B cell (primary cell): ENCODE measurements at regions not wholly inside any gene's neighbourhood (a gene's known extent, or its start where the extent isn't known, plus 50 kb on each side); places are given as distances from the start of the nearest gene placed in this dataset.

Experiments
- ATAC-seq: fragments of 200-7000 bp; cut with Tn5 transposase; one replicate; pipeline ENCODE4 v1.10.0; 2021; ENCODE audit warnings: low read depth, mild to moderate bottlenecking, moderate number of reproducible peaks, moderate library complexity
- CTCF ChIA-PET: fragments of 350-600 bp; sonication (Branson Sonifier 250); formaldehyde crosslinking; loops from one replicate; lab custom pipeline; 2021; ENCODE audit warnings: antibody characterized with exemption, inconsistent platforms; lab: Charles Lee
- POLR2A ChIA-PET: fragments of 350-600 bp; sonication (Branson Sonifier 250); formaldehyde crosslinking; loops from one replicate; lab custom pipeline; 2021; ENCODE audit warnings: antibody characterized with exemption; lab: Charles Lee
- DNase-seq: peaks from one replicate; pipeline ENCODE4 v3.0.0; 2013
- H2AFZ ChIP-seq: 2 replicates; pipeline ENCODE4 v1.6.1; 2012; ENCODE audit warnings: mild to moderate bottlenecking, low read depth, low read length; ENCODE audit not compliant: insufficient read depth, poor library complexity, severe bottlenecking
- H3K27ac ChIP-seq, 2 donors: 1 replicate in 1 of 2; 2 replicates in 1 of 2; pipeline ENCODE4 v1.5.1; 2012 to 2013; ENCODE audit warnings: low read length in 2 of 2, mild to moderate bottlenecking in 2 of 2, moderate library complexity in 1 of 2
- H3K27me3 ChIP-seq, 4 experiments: fragments of 200-600 bp in 1 of 4; sonication (generic) in 1 of 4; replicated peaks in 1 of 4; 1 replicate in 2 of 4; 2 replicates in 2 of 4; pipeline versions ENCODE4 v1.6.1 to v1.7.0; 2013 to 2016; ENCODE audit warnings: low read length in 3 of 4, mild to moderate bottlenecking in 2 of 4, mixed read lengths in 1 of 4, moderate library complexity in 1 of 4; ENCODE audit not compliant: insufficient read depth in 4 of 4, control insufficient read depth in 3 of 4; ENCODE audit errors: control extremely low read depth in 1 of 4
- H3K36me3 ChIP-seq, 2 experiments: replicated peaks in 1 of 2; 1 replicate in 1 of 2; 2 replicates in 1 of 2; pipeline versions ENCODE4 v1.6.1 to v1.7.1; 2013; ENCODE audit warnings: low read length in 1 of 2; ENCODE audit not compliant: insufficient read depth in 2 of 2, control insufficient read depth in 1 of 2; ENCODE audit errors: control extremely low read depth in 1 of 2, extremely low read depth in 1 of 2
- H3K4me1 ChIP-seq, 2 donors: fragments of 200-600 bp in 1 of 2; sonication (generic) in 1 of 2; 1 replicate in 1 of 2; 2 replicates in 1 of 2; pipeline versions ENCODE4 v1.5.1 to v1.6.1; 2013 to 2017; ENCODE audit warnings: low read length in 2 of 2; ENCODE audit not compliant: control insufficient read depth in 2 of 2, insufficient read depth in 2 of 2
- H3K4me2 ChIP-seq: replicated peaks from 2 replicates; pipeline ENCODE3; 2012; ENCODE audit warnings: mild to moderate bottlenecking, low read depth, low read length; ENCODE audit not compliant: poor library complexity, severe bottlenecking
- H3K4me3 ChIP-seq, 5 experiments: fragments of 200-600 bp in 1 of 5; sonication (generic) in 1 of 5; 1 replicate in 3 of 5; 2 replicates in 2 of 5; pipeline versions ENCODE4 v1.5.1 to v1.7.0; 2011 to 2016; ENCODE audit warnings: low read length in 4 of 5, mild to moderate bottlenecking in 4 of 5, low read depth in 2 of 5, control low read depth in 1 of 5, moderate library complexity in 1 of 5; ENCODE audit not compliant: insufficient read depth in 1 of 5; ENCODE audit errors: control extremely low read depth in 1 of 5, extremely low read depth in 1 of 5
- H3K79me2 ChIP-seq: fragments of 200-600 bp; sonication (generic); one replicate; pipeline ENCODE4 v1.6.0; 2016; ENCODE audit warnings: low read length; ENCODE audit not compliant: control insufficient read depth, insufficient read depth
- H3K9ac ChIP-seq: fragments of 200-600 bp; sonication (generic); 2 replicates; pipeline ENCODE4 v1.6.1; 2017; ENCODE audit warnings: mild to moderate bottlenecking, low read length, moderate library complexity
- H3K9me3 ChIP-seq, 3 donors: one replicate each; pipeline versions ENCODE4 v1.6.1 to v1.7.1; 2013; ENCODE audit warnings: low read length in 2 of 3; ENCODE audit not compliant: control insufficient read depth in 2 of 3, insufficient read depth in 1 of 3; ENCODE audit errors: control extremely low read depth in 1 of 3
- H4K20me1 ChIP-seq: 2 replicates; pipeline ENCODE4 v1.6.0; 2012; ENCODE audit warnings: mild to moderate bottlenecking, low read length; ENCODE audit not compliant: insufficient read depth, control insufficient read depth, poor library complexity, severe bottlenecking
- H3K27ac Mint-ChIP-seq: one replicate; pipeline ENCODE4 v1.8.0; 2021; ENCODE audit warnings: mixed read lengths
- H3K27me3 Mint-ChIP-seq: one replicate; pipeline ENCODE4 v1.8.0; 2021; ENCODE audit warnings: mixed read lengths
- H3K4me1 Mint-ChIP-seq: one replicate; pipeline ENCODE4 v1.8.0; 2021; ENCODE audit warnings: mixed read lengths
- H3K4me3 Mint-ChIP-seq: one replicate; pipeline ENCODE4 v1.8.0; 2021; ENCODE audit warnings: mixed read lengths
- H3K9me3 Mint-ChIP-seq: one replicate; pipeline ENCODE4 v1.8.0; 2022; ENCODE audit warnings: mixed read lengths; ENCODE audit not compliant: insufficient read depth
- EZH2 ChIP-seq: IDR thresholded peaks from 2 replicates; pipeline ENCODE4 v1.6.1; 2012; ENCODE audit warnings: borderline replicate concordance, low read depth, mild to moderate bottlenecking, moderate library complexity, low read length; ENCODE audit not compliant: insufficient read depth, poor library complexity, severe bottlenecking
- WGBS: methylation state at CpG from one replicate; pipeline ENCODE4 v1.1.5; 2013; ENCODE audit warnings: missing lambda C conversion rate; ENCODE audit not compliant: insufficient coverage; 5-methylcytosine and 5-hydroxymethylcytosine counted together
- intact Hi-C: fragments of 100-400 bp; cut with micrococcal nuclease; formaldehyde crosslinking; loops from one replicate; pipeline ENCODE4 v1.10.0; 2022
- TF ChIP-seq, protein P1 (sequence below): fragments of 200-600 bp; IDR thresholded peaks from one replicate; pipeline ENCODE4 v1.8.0; 2022; ENCODE audit warnings: antibody characterized with exemption, mild to moderate bottlenecking

DNA sequence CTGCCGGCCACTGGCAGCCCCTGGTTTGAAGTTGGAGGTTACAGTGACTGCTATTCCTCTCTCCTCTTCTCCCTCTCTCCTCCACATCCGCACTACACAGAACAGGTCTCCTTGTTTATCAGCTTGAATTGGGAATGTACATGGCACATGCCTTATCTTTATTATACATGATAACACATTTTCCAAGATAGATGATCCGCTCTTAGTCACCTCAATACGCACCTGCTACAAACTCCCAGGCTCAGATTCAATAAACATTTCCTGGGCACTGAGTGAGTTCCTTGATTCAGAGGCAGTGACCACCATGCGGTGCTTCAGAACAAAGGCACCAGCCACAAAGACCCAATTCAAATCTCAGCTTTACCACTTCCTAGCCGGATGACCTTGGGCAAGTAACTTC lies 227.7 kb downstream of the TSHZ3 start:
- no peak overlapping the region for H3K4me3 ChIP-seq
- no peaks in the 10 kb centered on the region for H3K79me2 ChIP-seq
- no peaks in the 10 kb centered on the region for H3K4me1 ChIP-seq
- POLR2A ChIA-PET: no interaction called here
- H3K4me1 Mint-ChIP-seq: no peaks in the 10 kb centered on the region
- H3K27ac ChIP-seq: no peak overlapping the region
- no peaks in the 10 kb centered on the region for H3K9me3 Mint-ChIP-seq
- no peaks in the 10 kb centered on the region for H3K27me3 Mint-ChIP-seq
- 100% methylated on average over 3 of the region's 6 CpGs for WGBS
- H3K27me3 ChIP-seq: no peaks in the 10 kb centered on the region
- DNase-seq (no peak), ATAC-seq (no peak)
- intact Hi-C loops: no loop called here
- no peak overlapping the region for H3K4me2 ChIP-seq
- H2AFZ ChIP-seq: no peak overlapping the region
- CTCF ChIA-PET: no interaction called here
- no peaks in the 10 kb centered on the region for H3K36me3 ChIP-seq
- H4K20me1 ChIP-seq: no peaks in the 10 kb centered on the region
- TF ChIP-seq, protein P1, sequence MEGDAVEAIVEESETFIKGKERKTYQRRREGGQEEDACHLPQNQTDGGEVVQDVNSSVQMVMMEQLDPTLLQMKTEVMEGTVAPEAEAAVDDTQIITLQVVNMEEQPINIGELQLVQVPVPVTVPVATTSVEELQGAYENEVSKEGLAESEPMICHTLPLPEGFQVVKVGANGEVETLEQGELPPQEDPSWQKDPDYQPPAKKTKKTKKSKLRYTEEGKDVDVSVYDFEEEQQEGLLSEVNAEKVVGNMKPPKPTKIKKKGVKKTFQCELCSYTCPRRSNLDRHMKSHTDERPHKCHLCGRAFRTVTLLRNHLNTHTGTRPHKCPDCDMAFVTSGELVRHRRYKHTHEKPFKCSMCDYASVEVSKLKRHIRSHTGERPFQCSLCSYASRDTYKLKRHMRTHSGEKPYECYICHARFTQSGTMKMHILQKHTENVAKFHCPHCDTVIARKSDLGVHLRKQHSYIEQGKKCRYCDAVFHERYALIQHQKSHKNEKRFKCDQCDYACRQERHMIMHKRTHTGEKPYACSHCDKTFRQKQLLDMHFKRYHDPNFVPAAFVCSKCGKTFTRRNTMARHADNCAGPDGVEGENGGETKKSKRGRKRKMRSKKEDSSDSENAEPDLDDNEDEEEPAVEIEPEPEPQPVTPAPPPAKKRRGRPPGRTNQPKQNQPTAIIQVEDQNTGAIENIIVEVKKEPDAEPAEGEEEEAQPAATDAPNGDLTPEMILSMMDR: no peak
- no peak for TF ChIP-seq EZH2
- H3K4me3 Mint-ChIP-seq: no peak overlapping the region
- peaks cover 0 to 20% (median 0%) of the 10 kb centered on the region in 3 donors for H3K9me3 ChIP-seq
- no peak overlapping the region for H3K9ac ChIP-seq
- H3K27ac Mint-ChIP-seq: no peak overlapping the region

DNA sequence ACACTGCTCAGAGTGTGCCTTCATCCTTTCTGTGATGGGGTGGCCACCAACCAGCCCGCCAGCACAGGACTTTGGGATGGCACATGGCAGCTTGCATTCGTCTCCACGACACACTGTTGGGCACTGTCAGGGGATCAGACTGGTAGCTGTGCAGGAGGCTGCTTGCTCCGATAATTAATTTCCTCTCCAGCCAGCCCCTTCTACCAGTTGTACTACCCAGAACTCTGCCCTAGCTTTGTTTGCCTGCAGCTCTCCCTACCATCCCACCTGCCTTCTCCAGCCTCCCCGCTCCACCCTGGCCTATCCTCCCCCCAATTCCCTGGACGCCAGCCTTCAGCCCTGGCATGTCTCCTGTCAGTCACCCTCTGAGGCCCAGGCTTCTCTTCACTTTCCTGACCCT lies 228.3 kb downstream of the TSHZ3 start:
- no peak overlapping the region for H2AFZ ChIP-seq
- Mint-ChIP-seq H3K27ac (no peak overlapping the region), H3K27me3 (no peaks in the 10 kb centered on the region), H3K9me3 (no peaks in the 10 kb centered on the region), H3K4me3 (no peak overlapping the region), H3K4me1 (no peaks in the 10 kb centered on the region)
- H3K79me2 ChIP-seq: no peaks in the 10 kb centered on the region
- no peak overlapping the region for H3K27ac ChIP-seq
- no peak for DNase-seq
- no peak overlapping the region for H3K4me2 ChIP-seq
- TF ChIP-seq, protein P1: no peak
- no peak for TF ChIP-seq EZH2
- peaks cover 0 to 20% (median 0%) of the 10 kb centered on the region in 3 donors for H3K9me3 ChIP-seq
- POLR2A ChIA-PET: no interaction called here
- intact Hi-C loops: no loop called here
- WGBS: 94% methylated on average over 6 of the region's 6 CpGs
- H4K20me1 ChIP-seq: no peaks in the 10 kb centered on the region
- CTCF ChIA-PET: no interaction called here
- no peaks in the 10 kb centered on the region for H3K36me3 ChIP-seq
- no peaks in the 10 kb centered on the region for H3K27me3 ChIP-seq
- no peak for ATAC-seq
- H3K4me1 ChIP-seq: no peaks in the 10 kb centered on the region
- H3K9ac ChIP-seq: no peak overlapping the region
- H3K4me3 ChIP-seq: no peak overlapping the region
